A673 (cell line): ENCODE measurements at regions not wholly inside any gene's neighbourhood (a gene's known extent, or its start where the extent isn't known, plus 50 kb on each side); places are given as distances from the start of the nearest gene placed in this dataset.

Experiments
- BruUV-seq: library from RNA; stranded (reverse); fragments of 400-500 nt; replicated peaks from 2 replicates; lab custom pipeline; 2021; lab: Mats Ljungman, UMichigan
- CTCF ChIA-PET: fragments of 300-600 bp; sonication (Branson Sonifier 250); formaldehyde crosslinking; loops from one replicate; lab custom pipeline; 2022; ENCODE audit warnings: antibody characterized with exemption; lab: Charles Lee
- POLR2A ChIA-PET: fragments of 300-600 bp; sonication (Branson Sonifier 250); formaldehyde crosslinking; loops from one replicate; lab custom pipeline; 2022; ENCODE audit warnings: antibody characterized with exemption; ENCODE audit not compliant: low non-redundant PET; lab: Charles Lee
- DNase-seq: peaks from one replicate; pipeline ENCODE4 v3.0.0-alpha.2; 2015; ENCODE audit warnings: low spot score
- H3K27ac ChIP-seq: fragments of 200-600 bp; sonication (generic); 2 replicates; pipeline ENCODE4 v1.5.1; 2016; ENCODE audit warnings: mixed run types, low read depth, mild to moderate bottlenecking, mixed read lengths, antibody characterized with exemption, low read length; ENCODE audit not compliant: poor library complexity, severe bottlenecking
- H3K27me3 ChIP-seq: fragments of 200-600 bp; sonication (generic); replicated peaks from 2 replicates; pipeline ENCODE4 v1.6.1; 2017; ENCODE audit warnings: mixed run types, low read depth, mild to moderate bottlenecking, mixed read lengths, antibody characterized with exemption, low read length; ENCODE audit not compliant: insufficient read depth, poor library complexity
- H3K36me3 ChIP-seq: fragments of 200-600 bp; sonication (generic); 2 replicates; pipeline ENCODE4 v1.6.1; 2016; ENCODE audit warnings: mixed run types, mild to moderate bottlenecking, mixed read lengths, antibody characterized with exemption, low read length; ENCODE audit not compliant: insufficient read depth, poor library complexity, severe bottlenecking
- H3K4me1 ChIP-seq: fragments of 200-600 bp; sonication (generic); 2 replicates; pipeline ENCODE4 v1.6.1; 2017; ENCODE audit warnings: mixed run types, mild to moderate bottlenecking, mixed read lengths, antibody characterized with exemption, low read length; ENCODE audit not compliant: insufficient read depth, poor library complexity, severe bottlenecking
- H3K4me3 ChIP-seq: fragments of 200-600 bp; sonication (generic); 2 replicates; pipeline ENCODE4 v1.5.1; 2016; ENCODE audit warnings: low read depth, mixed run types, mild to moderate bottlenecking, mixed read lengths, low read length; ENCODE audit not compliant: poor library complexity, severe bottlenecking
- H3K9me3 ChIP-seq: fragments of 200-600 bp; sonication (generic); 2 replicates; pipeline ENCODE4 v1.6.1; 2016; ENCODE audit warnings: mixed run types, low read depth, mild to moderate bottlenecking, mixed read lengths, antibody characterized with exemption, low read length; ENCODE audit not compliant: poor library complexity, severe bottlenecking
- EZH2 ChIP-seq: fragments of 200-600 bp; sonication (generic); IDR thresholded peaks from 2 replicates; pipeline ENCODE4 v1.6.1; 2017; ENCODE audit warnings: borderline replicate concordance, low read depth, mild to moderate bottlenecking, mixed read lengths, antibody characterized with exemption, low read length; ENCODE audit not compliant: poor library complexity, severe bottlenecking
- intact Hi-C: fragments of 100-400 bp; cut with micrococcal nuclease; formaldehyde crosslinking; loops from one replicate; pipeline ENCODE4 v1.10.0; 2022; ENCODE audit not compliant: unreplicated experiment
- TF ChIP-seq, protein P1 (sequence below): fragments of 300-800, 200-600 bp; sonication (generic); conservative IDR thresholded peaks from 2 replicates; pipeline ENCODE4 v1.5.1; 2017; ENCODE audit warnings: low read depth, mild to moderate bottlenecking, antibody characterized with exemption, low read length, moderate library complexity, mixed read lengths

DNA sequence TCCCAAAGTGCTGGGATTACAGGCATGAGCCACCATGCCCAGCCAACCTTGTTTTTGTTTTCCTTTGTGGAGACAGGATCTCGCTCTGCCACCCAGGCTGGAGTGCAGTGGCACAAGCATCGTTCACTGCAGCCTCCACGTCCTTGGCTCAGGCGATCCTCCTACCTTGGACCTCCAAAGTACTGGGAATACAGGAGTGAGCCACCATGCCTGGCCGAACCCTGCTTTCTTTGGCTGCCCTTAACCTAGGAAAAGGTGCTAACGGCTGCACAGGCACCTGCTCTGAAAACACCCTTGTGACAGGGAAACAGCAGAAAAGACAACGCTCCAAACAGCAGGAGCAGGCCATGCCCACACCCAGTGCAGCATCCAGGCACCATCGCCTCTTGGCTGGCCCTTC is 71.9 kb downstream of the OAT start:
- intact Hi-C loops: no loop called here
- no peak overlapping the region for H3K4me3 ChIP-seq
- BruUV-seq: no TSS peak
- H3K27ac ChIP-seq: no peak overlapping the region
- no peaks in the 10 kb centered on the region for H3K9me3 ChIP-seq
- no peak for DNase-seq
- ChIA-PET POLR2A (no interaction called here), CTCF (no interaction called here)
- TF ChIP-seq EZH2: no peak
- TF ChIP-seq, protein P1, sequence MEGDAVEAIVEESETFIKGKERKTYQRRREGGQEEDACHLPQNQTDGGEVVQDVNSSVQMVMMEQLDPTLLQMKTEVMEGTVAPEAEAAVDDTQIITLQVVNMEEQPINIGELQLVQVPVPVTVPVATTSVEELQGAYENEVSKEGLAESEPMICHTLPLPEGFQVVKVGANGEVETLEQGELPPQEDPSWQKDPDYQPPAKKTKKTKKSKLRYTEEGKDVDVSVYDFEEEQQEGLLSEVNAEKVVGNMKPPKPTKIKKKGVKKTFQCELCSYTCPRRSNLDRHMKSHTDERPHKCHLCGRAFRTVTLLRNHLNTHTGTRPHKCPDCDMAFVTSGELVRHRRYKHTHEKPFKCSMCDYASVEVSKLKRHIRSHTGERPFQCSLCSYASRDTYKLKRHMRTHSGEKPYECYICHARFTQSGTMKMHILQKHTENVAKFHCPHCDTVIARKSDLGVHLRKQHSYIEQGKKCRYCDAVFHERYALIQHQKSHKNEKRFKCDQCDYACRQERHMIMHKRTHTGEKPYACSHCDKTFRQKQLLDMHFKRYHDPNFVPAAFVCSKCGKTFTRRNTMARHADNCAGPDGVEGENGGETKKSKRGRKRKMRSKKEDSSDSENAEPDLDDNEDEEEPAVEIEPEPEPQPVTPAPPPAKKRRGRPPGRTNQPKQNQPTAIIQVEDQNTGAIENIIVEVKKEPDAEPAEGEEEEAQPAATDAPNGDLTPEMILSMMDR: no peak
- H3K27me3 ChIP-seq: no peaks in the 10 kb centered on the region
- H3K4me1 ChIP-seq: peaks cover under 1% of the 10 kb centered on the region
- no peaks in the 10 kb centered on the region for H3K36me3 ChIP-seq

DNA sequence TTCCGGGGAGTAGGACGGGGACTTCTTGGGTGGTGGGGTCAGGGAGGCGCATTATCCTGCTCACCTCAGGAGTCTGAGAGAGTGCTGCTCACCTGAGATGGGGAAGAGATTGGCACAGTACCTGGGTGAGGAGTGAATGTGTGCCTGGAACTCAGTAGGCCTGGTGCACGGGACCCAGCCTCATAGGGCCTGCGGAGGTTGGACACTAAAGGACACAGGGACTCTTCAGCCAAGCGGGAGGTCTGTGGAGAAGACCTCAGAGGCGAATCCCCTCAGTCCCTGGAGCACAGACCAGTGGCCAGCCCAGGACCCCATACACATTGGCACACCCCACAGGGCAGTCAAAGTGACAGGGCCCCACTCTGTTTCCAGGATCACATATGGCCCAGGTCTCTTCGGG is 73.2 kb downstream of the OAT start:
- H3K27me3 ChIP-seq: no peaks in the 10 kb centered on the region
- ChIA-PET POLR2A (no interaction called here), CTCF (interaction anchor here (0.8 kb wide), 1 partner anchor 517 kb away, joined by 3 read pairs; no protein-coding TSS in a partner anchor)
- intact Hi-C loops: no loop called here
- no peak overlapping the region for H3K4me3 ChIP-seq
- BruUV-seq: no TSS peak
- no peaks in the 10 kb centered on the region for H3K36me3 ChIP-seq
- TF ChIP-seq, protein P1: no peak
- TF ChIP-seq EZH2: no peak
- H3K4me1 ChIP-seq: peaks cover 14% of the 10 kb centered on the region
- H3K9me3 ChIP-seq: no peaks in the 10 kb centered on the region
- DNase-seq: no peak
- H3K27ac ChIP-seq: no peak overlapping the region

GRCh38 chr10:124344931-124345330 is 73.8 kb downstream of the OAT start:
- H3K4me3 ChIP-seq: no peak overlapping the region
- no peak overlapping the region for H3K27ac ChIP-seq
- no peaks in the 10 kb centered on the region for H3K27me3 ChIP-seq
- no peaks in the 10 kb centered on the region for H3K9me3 ChIP-seq
- intact Hi-C loops: no loop called here
- BruUV-seq: no TSS peak
- no peaks in the 10 kb centered on the region for H3K36me3 ChIP-seq
- POLR2A ChIA-PET: no interaction called here
- peaks cover 20% of the 10 kb centered on the region for H3K4me1 ChIP-seq
- CTCF ChIA-PET: interaction anchor here (0.8 kb wide), 1 partner anchor 517 kb away, joined by 3 read pairs; no protein-coding TSS in a partner anchor
- TF ChIP-seq EZH2: no peak
- TF ChIP-seq, protein P1: no peak
- DNase-seq: no peak
